CD4-positive, alpha-beta T cell treated with Interleukin-1 beta for 1 hour (primary cell): ENCODE measurements at regions not wholly inside any gene's neighbourhood (a gene's known extent, or its start where the extent isn't known, plus 50 kb on each side); places are given as distances from the start of the nearest gene placed in this dataset.
"Not testable (repeated sequence)": the region's sequence is repeated elsewhere in the genome, so short reads cannot be mapped to it uniquely, and the experiment has no call there.

Experiments
- DNase-seq, 2 donors: peaks; one replicate each; pipeline ENCODE4 v3.0.0-alpha.2; 2020 to 2022

DNA sequence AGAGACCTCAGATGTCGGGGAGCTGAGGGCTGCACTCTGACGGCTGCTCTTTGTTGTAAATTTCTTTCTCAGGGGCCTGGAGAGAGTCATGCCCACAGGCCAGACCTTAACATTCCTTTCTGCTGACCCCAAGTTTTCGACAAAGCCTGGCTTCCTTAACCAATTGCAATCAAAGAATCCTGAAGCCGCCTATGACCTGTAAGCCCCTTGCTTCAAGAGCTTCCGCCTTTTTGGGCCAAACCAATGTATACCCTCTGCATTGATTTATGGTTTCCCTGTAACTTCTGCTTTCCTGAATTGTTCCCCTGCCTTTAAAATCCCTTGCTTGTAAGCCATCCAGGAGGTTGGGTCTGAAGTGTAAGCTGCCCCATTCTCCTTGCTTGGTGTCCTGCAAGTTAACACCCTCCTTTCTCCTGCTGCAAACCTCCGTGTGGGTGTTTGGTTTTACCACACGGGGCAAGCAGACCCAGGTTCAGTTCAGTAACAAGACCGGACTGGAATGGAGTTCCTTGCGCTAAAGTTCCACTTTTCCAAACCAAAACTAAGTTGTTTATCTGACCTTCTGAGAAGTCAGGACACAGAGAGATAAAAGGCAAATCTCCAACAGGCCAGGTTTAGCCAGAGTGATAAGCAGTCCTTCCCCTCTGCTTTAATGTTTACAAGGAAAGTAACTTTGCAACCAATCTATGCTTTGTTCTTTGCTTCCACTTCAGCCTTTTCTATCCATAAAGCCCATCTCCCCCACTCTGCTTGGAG lies 141.6 kb downstream of the KCNJ12 start:
- no peak for DNase-seq

DNA sequence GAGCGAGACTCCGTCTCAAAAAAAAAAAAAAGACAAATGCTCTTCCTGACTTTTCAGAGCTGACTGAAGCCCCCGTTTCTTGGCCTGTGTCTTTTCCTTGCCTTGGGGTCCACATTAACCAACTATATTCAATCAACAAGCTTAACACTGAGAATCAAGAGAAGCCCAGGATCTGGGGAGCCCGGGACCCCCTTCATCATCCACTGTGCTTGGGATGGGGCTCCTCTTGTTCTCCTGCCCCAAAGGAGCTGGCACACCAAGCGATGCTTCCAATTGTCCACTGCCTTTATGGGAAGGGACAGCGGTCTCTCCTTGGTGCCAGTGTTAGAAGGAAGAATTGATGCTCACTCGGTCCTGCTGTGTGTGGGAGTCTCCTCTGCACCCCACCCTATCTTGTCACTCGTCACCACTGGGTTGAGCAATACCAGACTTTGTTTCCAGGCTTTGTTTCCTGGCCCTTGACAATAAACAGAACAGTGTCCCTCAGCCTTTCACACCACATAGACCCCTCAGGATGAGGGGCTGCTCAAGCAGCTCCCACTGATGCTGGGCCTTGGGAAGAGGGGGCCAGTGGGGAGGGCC lies 146.7 kb downstream of the KCNJ12 start:
- DNase-seq = no peak

DNA sequence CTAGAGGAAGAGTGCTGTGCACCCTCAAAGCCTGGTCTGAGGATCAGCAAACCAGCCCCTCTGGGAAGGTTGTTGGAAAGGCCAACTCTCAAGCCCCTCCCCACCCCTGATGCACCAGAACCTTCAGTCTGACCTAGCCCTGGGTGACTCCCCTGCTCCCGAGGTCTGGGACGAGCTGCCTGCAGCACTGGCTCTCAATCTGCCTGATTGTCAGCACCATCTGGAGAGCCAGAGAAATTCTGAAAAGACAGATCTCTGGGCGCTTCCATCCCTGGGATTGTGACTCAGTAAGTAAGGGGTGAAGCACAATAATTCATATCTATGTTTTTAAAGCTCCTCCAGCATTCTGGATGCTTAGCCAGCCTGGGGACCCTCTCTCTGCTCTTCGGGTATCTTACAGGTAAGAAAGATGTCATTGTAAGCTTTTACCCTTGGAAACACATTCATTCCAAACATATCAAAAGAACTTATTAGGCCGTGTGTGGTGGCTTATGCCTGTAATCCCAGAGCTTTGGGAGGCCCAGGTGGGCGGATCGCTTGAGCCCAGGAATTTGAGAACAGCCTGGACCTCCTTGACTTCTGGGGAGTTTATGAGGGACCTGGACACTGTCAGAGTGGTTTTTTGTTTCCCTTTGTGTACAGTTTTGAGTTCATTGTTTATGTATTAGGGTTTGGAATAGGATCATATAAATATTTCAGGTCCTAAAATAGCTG lies 147.5 kb downstream of the KCNJ12 start:
- no peak for DNase-seq

DNA sequence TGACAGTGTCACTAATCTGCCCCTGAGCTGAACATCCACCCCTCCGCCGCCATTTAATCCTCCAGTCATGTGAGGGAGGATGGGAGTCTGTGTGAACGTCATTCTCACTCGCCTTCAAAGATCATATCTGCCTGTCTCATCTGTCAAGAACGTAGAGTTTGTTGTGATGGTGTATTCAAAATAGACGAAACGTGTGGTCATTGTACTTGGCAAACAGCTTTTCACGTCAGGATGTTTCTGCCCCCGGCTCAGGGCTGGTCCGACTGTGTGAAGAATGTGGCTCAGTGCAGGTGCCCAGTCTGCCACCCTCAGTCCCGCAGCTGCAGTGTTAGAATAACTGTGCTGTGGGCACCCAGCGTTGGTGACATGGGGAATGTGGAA lies 148.0 kb downstream of the KCNJ12 start:
- DNase-seq = no peak

DNA sequence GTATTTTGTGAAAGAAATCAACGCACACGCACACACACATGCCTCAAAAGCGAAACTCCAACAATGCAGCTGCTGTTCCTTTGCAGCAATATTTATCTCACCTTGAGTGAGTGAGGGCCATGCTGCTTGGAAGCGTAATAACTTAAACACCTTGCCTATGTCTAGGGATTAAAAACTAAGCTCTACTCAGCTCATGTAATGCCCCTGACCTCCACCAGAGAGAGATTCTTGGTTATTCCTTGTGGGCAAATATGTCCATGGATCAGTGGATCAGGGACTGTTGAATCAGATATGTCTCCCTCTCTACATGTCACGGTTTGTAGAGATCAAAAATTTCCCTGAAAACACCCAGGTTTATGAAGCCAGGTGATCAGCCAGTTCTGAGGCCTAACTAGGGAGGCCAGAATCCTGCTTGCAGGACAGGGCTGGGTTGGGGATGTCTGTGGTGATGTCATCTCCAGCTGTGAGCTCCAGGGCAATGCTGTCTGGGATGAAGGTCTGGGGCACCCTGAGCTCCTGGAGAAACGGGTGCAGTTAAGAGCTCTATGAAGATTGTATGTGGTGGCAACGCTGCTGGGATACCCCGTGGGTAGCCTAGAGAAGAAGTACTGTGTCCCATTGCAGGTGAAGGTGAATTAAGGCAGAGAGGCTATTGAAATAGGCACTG lies 149.4 kb downstream of the KCNJ12 start:
- DNase-seq = no peak

DNA sequence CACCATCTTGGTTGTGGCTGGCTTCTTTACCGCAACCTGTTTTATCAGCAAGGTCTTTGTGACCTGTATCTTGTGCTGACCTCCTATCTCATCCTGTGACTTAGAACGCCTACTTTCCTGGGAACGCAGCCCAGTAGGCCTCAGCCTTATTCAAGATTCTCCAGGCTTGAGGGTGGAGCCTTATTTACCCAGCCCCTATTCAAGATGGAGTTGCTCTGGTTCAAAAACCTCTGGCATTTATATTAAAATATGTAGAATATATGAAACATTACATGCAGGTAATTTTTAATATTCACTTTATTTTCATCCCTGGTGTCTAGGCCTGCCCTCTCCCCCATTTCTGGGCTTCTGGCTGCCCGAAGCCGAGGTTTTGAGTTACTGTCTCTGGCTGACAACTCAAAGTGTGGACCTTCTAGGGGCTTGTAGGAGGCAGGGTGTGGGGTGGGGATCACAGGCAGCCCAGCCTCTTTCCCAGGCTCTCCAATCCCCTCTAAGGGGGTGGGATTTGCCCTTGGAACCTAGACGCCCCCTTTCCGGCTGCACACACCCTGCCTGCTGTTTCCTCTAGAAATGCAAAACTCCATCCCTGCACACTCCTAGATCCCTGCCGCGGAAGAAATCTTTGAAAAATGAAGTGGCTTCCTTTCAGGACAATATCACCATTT lies 152.0 kb downstream of the KCNJ12 start:
- DNase-seq = no peak

DNA sequence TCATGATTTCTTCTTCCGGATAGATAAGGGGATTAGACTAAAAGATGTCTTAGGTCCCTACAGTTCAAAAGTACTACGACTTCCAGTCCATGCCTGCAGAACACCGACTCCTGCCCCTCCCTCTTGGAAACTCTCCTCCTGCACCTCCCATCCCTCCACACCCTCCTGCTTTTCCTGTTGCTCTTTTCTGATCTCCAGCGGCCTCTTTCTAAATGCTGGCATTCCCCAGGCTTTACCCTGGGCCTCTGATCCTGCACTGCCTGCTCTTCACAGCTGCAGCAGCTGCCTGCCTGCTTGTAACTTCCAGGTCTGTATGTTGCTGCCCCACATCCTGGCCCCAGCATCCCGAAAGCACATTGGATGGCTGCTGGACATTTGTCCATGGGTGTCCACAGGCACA lies 154.2 kb downstream of the KCNJ12 start:
- DNase-seq = no peak

DNA sequence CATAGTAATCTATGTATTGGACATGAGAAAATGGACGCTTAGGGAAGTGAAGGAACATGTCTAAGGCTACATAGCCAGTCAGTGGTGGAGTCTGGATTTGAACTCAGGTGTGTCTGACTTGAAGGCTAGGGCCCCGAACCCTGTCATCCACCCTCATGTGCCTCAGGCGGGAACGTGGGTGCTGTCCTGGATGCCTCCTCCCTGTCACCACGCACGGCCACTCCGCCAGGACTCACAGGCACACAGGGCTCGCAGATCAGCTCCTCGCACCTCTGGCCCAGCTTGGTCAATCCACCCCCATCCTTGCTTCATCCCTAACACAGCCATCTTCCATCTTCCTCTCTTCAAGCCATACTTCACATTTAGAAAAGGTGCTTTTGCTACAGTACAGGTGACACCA lies 154.7 kb downstream of the KCNJ12 start:
- no peak for DNase-seq

DNA sequence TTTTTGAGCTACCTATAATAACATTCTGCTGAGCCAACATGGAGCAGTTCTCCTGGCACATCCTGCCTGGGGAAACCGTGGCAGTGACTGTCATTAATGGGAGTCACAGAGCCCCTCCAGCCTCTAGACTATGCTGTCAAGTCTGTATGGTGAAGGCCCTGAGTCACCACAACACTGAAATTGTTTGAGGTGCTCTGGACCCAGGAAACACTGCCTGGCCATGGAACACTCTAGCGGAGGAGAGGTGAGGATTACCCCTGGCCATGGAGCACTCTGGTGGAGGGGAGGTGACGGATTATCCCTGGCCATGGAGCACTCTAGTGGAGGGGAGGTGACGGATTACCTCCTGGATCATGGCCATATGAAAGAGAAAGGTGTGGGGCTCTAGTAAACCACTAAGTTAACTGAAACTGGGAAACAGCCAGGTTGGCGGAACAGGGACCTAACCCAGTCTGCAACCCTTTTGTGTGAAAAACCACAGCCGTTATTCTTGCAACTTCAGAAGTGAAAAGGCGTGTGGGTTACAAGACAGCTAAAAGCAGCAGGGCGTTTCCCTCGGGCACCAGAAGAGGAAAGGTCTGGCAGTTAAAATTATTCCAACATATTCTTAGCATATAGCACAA lies 156.7 kb downstream of the KCNJ12 start:
- no peak for DNase-seq

DNA sequence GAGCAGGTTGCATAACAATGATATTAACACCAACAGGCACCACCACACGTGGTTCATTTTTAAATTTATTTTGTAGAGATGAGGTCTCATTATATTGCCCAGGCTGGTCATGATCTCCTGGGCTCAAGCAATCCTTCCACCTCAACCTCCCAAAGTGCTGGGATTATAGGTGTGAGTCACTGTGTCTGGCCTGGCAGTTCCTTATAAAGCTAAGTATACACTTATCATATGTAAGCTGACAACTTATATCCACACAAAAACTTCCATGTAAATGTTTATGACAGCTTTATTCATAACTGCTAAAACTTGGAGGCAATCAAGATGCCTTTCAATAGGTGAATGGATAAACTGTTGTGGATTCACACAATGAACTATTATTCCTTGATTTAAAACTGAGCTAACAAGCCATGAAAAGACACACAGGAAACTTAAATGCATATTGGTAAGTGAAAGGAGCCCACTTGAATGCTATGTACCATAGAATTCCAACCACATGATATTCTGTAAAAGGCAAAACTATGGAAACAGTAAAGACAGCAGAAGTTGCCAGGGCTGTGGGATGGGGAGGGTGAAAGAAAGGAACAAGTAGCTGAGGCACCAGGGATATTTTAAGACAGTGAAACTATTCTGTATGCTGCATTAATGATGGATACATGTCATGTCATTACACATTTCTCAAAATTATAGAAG lies 156.5 kb upstream of the KCNJ18 start:
- no peak for DNase-seq

DNA sequence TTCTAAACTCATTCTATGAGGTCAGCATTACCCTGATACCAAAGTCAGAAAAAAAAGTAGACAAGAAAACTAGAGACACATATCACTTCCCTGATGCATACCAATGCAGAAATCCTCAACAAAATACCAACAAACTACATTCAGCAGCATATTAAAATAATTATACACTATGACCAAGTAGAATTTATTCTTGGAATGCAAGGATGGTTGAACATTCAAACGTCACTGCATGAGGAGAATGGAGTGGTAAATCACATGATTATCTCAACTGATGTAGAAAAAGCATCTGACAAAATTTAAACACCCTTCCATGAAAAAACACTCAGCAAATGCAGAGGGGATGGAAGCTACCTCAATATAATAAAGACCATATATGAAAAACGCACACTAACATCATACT lies 155.0 kb upstream of the KCNJ18 start:
- no peak for DNase-seq

DNA sequence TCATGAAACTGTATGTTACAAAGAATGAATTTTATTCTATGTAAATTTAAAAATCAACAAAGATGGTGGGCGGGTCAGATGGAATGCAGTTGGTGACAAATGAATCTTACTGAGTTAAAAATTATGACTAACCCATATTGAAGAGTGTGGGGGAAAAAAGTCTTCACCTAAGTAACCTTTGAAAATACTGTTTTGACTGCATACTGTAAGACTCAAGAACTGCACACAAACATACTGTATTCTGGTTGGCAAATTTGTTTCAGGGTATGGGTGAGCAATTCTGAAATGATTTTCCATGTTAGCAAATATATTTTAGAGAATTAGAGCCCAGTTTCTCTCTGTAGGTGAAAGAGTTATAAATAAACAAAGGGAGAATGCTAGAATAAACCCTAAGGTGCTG lies 153.7 kb upstream of the KCNJ18 start:
- no peak for DNase-seq

DNA sequence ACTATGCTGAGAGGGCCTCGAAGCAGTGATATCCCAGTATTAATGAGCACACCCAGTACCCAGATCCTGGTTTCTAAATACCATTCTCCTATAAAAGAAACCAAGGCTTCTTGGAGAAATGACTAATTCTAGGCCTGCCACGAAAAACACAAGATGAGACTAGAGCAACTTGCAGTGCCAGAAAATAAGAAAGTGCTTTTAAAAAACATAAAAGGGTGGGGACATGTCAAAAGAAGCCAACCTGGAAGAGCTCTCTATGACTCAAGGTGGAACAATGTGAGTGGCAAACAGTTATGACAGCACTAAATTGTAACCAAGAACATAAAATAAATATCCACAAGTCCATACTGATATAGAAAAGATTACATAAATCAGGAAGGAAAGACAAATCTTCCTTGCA lies 153.2 kb upstream of the KCNJ18 start:
- no peak for DNase-seq

DNA sequence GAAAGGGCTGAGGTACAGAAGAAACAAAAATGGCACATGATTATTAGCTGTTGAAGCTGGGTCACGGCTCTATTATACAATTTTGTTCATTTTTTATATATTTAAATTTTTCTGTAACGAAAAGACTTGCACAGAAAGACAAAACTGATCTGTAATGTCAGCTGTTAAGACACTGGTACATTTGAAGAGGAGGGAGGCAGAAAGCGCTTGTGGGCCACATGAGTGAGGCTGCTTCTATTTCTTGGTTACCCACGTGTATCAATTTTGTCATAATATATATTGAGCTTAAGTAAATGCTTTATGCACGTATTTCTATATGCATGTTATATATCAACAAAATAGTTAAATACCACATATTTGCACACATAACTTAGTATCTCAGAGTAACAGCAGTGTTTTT lies 151.8 kb upstream of the KCNJ18 start:
- no peak for DNase-seq

DNA sequence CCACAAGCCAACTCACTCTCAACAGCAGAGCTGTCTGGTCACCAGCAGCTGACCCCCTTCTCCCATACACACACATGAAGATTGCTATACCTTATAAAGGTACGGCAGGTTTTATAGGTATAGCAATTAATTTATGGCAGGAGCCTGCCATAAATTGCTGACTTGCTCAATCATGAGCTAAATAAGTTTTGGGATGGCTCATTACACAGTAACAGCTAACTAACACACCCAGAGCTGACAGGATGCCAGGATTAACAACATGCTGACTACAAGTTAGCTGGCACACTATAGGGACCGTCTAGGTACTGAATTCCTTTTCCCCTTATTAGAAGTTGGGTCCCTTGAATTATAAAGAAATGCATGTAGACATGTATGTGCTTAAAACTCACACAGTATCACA lies 150.3 kb upstream of the KCNJ18 start:
- DNase-seq = no peak

DNA sequence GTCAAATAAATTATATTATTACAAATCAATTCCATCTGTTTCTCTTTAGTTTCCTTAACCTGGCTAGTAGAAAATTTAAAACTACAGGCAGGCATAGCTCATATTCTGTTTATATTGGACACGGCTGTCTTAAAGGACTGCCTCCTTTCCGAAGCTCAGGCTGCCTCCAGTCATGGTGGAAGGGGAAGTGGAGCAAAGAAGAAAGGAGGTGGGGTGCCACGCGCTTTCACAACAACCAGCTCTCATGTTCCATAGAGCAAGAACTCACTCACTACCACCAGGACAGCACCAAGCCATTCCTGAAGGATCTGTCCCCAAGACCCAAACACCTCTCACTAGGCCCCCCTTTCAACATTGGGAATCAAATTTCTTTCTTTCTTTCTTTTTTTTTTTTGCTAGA lies 149.3 kb upstream of the KCNJ18 start:
- DNase-seq = peak in 1 of 2 donors; percentile 17

DNA sequence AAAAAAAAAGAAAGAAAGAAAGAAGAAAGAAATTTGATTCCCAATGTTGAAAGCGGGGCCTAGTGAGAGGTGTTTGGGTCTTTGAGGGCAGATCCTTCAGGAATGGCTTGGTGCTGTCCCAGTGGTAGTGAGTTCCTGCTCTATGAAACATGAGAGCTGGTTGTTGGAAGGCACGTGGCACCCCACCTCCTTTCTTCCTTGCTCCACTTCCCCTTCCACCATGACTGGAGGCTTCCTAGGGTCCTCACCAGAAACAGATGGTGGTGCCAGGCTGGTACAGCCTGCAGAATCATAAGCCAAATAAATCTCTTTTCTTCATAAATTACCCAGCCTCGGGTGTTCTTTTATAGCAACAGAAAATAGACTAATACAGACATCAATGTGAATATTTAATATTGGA lies 147.3 kb upstream of the KCNJ18 start:
- DNase-seq = no peak

DNA sequence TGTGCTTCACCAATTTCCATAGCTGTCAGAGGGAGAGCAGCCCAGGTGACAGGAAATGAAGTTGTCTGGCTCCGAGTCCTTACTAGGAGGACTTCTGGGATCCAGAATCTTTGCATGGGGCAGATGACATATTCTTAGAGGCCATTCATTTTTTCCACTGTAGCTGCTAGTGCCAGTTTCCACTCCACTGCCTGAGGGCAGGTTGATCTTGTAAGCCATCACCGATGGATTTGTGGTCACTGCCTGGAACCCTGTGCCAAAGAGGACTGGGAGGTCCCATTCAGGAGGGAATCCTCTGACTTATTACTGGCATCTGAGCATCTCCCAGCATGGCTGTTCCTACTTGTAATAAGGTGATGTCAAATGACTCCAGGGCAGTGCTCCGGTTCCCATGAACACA lies 144.1 kb upstream of the KCNJ18 start:
- no peak for DNase-seq

DNA sequence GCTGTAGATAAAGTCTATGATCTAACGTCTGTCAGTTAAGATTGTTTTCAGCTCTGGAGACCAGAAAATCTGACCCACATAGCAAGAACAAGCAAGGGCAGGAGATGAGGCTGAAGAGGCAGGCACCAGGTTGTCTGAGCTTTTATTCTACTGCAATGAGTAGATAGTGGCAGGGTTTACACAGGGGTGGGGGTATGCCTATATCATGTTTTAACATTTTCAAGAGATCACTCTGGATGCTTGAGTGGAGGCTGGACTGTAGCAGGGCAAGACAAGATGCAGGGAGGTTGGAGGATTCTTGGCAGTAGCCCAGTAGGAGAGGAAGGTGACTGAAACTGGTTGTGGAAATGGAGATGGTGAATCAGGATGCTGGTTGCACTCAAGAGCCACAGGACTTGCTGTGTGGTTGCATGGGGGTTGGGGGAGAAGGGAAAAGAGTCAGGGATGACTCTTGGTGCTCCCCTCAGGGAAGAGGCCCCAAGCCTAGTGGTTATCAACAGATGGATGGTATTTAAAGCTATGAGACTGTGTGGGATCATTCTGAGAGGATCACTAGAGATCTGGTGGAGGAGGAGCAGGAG lies 143.1 kb upstream of the KCNJ18 start:
- DNase-seq = no peak

DNA sequence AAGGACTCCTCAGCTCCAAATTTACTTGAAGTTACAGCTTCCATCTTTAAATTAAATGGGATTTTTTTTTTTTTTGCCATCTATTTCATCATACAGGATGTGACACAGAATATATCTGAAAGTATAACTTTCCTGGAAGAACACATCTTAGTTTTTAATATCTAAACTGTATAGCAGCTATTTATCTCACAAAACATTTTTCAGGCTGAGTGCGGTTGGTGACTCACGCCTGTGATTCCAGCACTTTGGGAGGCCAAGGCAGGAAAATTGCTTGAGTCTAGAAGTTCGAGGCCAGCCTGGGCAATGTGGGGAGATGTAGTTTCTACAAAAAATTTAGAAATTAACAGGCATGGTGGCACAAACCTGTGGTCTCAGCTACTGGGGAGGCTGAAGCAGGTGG lies 142.3 kb upstream of the KCNJ18 start:
- not testable (repeated sequence) for DNase-seq

DNA sequence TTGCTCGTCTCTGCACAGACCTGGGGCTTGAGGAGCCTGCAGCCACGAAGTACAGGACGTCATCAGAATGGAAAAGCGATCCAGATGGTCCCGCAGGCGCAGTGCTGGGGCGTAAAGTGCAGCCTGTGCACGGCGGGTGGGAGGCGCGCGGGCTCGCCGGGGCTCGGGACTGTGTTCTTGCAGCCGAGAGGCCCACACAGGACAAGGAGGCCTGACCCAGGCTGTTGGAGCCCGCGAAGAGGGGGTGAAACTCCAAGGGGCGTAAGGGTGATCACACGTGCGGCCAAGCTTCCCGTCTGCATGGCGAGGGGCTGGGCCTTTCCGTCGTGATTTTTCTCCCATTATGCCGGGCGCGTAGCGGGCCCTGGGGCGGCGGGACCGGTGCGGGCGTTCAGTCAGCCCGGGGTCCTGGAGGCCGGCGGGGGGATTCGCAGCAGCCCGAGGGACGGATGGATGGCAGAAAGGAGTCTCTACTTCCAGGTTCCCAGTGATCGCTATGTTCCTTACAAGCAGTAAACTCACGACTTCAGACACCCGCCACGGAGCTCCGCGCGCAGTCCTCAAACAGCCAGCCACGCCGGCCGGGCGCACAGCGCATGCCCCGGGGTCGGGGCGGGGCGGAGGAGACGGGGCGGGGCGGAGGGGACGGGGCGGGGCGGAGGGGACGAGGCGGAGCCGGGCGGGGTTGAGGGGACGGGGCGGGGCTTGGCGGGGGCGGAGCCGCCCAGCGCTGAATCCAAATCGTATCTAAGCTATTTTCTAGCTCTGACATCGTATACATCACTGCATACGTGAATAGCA lies 141.0 kb upstream of the KCNJ18 start:
- DNase-seq = peak; percentile 80 to 84
